Islet of Langerhans (tissue), 1 donor: ENCODE measurements at regions not wholly inside any gene's neighbourhood (a gene's known extent, or its start where the extent isn't known, plus 50 kb on each side); places are given as distances from the start of the nearest gene placed in this dataset.

ENCODE experiments used
- FAIRE-seq: peaks from one replicate; lab custom pipeline; 2011; peaks lifted over from hg19 to GRCh38; lab: Jason Lieb, UNC

DNA sequence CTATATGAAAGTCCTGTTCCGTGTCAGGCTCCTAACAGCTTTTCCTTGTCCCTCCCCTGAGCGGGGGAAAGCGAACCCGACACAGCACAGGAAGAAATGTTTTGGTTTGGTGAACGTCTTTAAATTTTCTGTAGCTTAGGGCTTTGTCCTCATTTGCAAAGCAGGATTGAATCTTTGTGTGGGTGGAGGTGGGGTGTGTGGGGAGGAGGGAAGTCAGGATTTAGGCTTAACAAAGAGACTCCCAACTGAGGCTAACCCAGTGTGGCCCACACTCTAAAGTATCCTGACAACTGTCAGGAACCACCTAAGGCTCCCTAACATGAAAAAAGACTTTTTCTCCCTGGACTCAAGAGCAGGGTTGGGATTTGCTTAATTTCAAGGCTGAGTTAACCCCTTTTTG, 376.2 kb upstream of the C1orf174 start:
- no peak for FAIRE-seq

- no peak for FAIRE-seq
Observed at GRCh38 chr1:4277598-4277997, 376.8 kb upstream of the AJAP1 start.

DNA sequence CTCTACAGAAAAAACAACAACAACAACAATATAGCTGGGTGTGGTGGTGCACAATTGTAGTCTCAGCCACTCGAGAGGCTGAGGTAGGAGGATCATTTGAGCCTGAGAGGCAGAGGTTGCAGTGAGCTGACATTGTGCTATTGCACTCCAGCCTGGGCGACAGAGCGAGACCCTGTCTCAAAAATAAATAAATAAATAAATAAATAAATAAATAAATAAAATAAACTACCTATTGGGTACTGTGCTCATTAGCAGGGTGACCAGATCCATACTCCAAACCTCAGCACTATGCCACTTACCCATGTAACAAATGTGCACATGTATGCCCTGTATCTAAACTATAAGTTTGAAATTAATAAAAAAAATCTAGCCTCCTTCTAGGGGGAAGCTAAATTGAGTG, 369.4 kb upstream of the AJAP1 start:
- FAIRE-seq = no peak

- no peak for FAIRE-seq
Observed at GRCh38 chr1:4292861-4293260, 361.5 kb upstream of the AJAP1 start.

DNA sequence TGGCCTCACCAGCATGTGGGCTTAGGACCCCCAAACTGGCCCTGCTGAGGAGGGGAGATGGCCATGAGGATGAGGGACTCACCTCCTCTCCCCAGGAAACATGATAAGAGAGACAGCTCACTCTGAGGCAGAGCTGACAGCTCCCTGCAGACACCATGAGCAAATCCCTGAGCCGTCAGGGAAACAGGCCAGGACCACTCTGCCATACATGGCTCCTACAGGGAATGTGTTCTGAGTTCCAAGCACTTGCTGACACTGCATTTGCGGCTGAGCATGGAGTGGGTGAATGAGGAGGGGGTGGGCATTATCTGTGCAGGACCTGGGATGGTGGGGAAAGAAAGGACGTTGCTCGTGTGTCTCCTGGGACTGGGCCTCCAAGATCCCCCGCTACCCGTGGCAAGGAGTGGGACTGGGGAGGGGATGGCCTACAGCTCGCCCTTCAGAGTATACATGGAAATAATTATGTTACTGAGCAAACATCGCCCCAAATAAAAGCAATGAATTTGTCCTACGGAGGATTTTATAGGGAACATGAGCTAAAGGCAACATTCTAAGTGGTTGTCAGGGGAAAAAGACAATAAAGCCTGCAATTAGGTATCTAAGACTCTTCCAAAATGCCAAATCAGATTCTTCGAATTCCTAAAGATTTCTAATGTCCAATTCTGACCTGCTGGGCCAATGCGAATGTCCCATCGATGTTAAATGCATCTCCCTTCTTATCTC, 355.9 kb upstream of the AJAP1 start:
- no peak for FAIRE-seq

DNA sequence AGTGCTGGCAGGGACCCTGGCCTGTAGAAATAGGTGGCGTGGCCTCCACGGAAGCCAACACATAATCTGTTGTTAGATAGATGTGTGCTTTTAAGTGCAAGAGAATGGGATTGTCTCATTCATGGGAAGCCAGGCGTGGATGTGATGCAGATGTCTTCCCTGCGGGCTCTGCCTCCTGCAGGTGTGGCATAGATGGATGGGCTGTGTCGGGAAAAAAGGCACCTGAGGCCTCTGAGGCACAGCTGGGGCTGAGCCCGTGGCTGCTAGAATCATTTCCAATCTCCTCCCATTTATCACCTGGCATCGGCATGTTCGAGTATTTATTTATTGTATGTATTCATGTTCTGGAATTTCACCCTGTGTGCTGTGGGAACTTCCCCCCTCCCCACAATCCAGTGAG, 353.4 kb upstream of the AJAP1 start:
- FAIRE-seq = no peak

DNA sequence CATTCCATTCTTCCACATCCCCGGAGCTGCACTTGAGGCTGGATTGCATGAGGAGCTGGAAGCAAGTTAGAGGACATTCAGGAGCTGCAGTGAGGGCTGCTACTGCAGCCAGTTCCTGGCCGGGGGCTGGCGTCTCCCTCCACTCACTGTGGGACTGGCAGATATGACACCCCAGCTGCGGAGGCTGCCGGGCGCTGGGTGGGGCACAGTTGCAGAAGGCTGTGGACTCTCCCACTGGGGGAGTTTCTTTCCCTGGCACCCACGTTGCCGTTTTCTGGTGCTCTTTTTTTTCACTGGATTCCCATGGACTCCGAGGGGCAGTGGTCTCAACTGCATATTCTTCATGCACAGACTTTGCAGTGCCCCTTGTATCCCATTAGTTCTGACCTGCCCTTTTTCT, 351.1 kb upstream of the AJAP1 start:
- no peak for FAIRE-seq

DNA sequence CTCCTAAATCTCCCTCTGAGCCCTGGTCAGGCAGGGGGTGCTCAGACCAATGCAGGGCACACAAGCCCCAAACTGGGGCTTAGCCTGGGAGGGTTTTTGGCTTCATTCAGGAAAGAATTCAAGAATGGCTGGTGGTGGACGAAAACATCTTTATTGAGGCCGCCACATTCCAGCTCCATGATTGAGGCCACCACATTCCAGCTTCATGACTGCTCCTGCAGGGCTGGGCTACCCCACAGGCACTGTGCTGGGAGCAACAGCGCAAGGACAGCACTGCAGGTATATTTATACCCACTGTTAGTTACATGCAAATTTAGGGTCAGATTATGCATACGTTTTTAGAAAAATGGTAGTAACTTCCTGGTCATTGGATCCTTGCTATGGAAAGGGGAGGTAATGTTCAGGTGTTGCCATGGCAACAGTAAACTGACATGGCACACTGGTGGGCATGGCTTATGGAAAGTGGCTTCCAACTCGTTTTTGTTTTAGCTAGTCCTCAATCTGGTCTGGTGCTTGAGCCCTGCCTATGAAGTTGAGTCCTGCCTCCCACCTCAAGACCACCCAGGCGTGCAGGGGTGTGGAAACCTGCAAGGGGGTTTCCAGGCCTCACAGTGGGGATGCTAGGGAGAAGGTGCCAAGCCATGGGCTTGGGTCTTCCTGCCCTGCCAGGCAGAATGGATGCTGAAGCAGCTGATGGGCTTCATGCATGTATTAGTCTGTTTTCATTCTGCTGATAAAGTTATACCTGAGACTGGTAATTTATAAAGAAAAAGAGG, 348.7 kb upstream of the AJAP1 start:
- no peak for FAIRE-seq

DNA sequence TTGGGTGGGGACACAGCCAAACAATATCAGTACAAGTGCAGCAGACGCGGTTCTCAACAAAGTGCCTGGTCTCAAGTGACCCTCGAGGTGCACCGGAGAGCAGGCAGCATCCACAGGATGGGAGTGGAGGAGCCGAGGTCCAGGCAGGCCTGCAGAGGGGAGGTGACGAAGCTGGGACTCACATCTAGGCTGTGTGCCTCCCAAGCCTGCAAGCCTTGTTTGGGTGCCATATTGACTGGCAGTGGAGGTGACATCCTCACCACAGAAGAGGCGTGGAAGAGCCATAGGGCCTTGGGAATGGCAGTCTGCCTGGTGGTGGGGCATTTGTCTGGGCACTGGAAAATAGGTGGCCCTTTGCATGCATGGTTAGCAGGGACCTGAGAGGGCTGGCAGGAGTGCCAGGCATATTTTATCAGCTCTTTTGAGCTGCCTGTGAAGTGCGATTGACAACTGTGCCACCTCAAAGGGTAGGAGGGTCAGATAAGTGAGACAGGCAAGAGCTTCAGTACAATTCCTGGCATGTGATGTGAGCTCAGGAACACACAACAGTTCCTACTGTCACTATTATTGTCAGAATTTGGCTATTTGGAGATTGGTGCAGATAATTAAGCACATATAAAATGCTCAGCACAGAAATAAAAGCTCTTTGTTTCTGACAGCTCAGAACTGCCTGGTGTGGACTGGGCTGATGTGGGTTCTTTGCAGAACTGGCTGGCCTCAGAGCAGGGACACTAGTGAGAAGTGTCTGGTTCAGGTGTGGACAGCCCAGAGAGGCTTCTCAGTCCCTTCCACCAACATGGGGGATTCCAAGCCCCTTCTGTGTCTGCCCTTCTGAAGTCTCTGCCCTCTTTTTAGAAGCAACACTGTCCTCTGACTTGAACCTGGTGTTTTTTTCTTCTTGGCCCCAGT, 347.6 kb upstream of the AJAP1 start:
- FAIRE-seq = no peak

DNA sequence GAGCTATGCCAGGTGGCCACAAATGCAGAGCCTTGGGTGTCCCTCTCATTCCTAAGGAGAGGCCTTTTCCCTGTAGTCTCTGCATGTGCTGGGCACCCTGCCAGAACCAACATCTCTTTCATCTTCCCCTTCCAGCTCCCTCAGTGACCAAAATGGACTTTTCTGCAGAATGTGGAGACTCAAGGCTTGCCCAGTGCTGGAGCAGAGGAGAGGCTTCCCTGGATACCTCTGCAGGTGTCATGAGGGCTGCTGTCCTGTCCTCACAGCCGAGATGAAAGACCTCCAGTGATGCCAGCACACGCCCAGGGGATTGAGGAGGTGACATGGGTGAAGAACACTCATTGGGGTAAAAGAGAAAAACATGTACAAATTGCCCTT, 347.0 kb upstream of the AJAP1 start:
- no peak for FAIRE-seq

DNA sequence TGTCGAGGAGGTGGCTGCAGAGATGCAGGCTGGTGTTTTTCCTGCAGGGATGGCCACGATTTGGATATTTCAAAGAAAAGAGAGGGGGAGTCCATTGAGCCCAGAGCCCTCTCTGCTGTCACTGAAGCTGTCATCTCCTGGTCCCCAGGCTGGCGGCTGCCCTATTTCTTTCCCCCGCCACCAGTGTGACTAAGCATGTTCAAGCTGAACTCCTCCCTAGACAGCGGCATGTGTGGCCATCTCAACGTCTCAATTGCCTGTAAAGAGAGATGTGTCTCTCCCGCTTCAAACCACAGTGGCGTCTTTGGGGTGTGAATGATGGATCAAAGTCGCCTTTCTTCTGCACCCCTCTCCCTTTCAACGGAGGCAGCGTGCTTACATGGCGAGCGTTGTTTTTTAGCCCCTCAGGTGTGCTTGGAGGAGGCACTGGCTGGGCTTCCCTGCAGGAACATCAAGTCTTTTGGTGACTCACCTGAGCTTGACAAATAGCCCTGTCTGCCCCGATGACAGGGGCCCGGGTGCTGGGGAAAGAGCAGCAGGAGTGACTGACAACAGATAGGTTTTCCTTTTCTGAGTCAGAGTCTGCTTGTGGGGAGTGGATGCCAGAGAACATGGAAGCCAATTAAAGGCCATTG, 346.4 kb upstream of the AJAP1 start:
- FAIRE-seq = no peak

DNA sequence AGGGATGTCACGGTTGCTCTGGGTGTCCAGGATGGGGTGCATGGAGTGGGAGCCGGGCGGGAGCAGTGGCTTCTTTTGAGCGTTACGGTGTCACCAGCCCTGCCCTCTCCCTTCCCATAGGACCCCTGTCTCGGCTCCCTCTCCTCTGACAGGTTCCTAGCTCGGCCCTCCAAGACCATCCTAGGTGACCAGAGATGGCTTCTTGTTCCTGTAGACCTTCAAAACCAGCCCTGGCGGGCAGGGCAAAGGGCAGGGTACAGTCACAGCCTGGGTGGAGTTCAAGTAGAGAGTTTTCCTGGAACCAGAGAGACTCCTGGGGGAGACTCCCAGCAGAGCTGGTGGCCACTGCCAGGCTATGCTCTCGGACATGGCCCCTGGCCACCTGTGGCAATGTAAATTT, 345.6 kb upstream of the AJAP1 start:
- FAIRE-seq = no peak

DNA sequence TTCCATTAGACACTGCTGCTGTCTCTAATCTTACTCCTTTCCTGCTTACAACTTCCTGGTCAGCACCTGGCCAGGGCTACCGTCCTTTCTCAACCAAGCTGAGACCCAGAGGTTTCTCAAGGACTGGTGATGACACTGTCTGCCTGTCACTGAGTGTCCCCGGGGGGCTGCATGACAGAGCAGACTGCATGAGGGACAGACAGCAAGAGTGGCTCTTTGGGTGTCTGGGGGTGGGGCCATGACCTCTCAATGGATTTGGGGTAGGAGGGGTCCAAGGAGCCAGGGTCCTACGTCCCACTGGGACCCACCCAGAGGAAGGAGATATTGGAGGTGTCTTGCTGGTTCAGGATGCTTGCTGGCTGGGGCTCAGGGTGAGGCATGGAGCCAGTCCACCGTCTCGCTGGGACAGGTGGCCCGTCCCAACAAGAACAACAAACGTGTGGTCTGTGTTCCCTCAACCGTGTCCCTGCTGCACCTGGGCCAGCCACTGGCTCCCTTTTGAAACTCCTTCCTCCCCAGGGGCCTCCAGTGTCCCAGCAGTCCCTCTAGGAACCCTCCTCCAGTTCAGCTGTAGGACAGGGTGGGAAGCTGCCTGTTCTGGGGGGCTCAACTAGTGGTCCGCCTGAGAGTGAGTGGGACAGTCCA, 344.6 kb upstream of the AJAP1 start:
- FAIRE-seq = no peak

- FAIRE-seq = no peak
Observed at GRCh38 chr1:4310396-4310923, 343.9 kb upstream of the AJAP1 start.

DNA sequence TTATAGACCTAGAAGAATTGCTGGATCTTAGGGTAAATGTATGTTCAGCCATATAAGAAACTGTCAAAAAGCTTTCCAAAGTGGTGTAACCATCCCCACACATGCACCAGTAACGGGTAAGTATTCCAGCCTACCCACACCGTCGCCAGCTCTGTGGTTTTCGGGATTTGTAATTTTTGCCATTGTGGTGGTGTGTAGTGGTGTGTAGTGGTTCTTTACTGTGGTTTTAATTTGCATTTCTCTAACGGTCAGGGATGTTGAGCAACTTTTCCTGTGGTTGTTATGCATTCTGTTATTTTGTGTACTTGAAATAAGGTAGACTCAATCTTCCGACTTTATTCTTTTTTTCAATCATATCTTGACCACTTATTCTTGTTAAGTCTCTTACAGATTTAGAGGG, 342.4 kb upstream of the AJAP1 start:
- no peak for FAIRE-seq

GRCh38 chr1:4315202-4315601, 339.2 kb upstream of the AJAP1 start:
- no peak for FAIRE-seq

DNA sequence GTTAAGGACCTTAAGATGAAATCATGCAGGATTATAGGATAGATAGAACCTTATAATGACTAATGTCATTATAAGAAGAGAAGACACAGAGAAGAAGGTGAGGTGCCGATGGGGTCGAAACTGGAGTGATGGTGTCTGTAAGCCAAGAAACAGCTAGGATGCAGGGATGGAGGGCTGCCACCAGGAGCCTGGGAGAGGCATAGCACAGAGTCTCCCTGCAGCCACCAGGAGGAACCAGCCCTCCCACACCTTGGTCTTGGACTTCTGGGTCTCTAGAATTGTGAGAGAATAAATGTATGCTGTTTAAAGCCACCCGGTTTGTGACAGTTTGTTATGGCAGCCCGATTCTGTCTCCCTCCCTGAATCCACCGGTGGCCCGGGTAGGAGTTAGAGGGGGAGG, 337.2 kb upstream of the AJAP1 start:
- no peak for FAIRE-seq

DNA sequence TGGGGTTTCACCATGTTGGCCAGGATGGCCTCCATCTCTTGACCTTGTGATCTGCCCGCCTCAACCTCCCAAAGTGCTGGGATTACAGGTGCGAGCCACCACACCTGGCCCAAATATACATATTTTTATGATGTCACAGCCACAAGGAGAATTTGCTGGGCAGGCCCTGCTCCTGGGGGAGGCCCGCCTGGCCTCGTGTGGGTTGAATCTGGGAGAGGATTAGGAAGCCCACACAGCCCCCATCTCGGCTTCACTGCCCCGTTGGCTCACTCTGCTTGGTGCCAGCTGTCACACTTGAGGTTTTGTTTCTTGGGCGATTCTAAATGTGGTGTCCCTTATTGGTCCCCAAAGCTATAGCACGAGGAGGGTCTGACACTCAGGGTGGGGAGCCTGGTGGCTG, 335.7 kb upstream of the AJAP1 start:
- no peak for FAIRE-seq

DNA sequence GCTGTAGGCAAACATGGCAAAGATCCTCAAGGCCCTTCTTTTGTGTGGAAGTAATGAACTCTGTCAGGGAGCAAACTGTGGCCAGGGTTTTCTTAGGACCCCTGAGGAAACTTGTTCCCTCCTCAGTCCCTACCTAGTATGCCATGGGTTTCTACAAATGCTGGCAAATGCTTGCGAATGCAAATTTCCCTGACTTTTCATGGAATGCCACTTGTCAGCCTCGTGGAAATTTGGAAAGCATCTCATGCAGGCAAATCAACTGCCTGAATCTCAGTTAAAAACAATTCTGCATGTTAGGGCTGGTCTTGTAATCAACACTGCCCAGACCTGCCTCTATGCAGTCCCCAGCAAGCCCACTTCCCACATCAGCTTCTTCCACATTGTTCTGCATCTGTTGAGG, 334.9 kb upstream of the AJAP1 start:
- FAIRE-seq = no peak

GRCh38 chr1:4322881-4323280, 331.5 kb upstream of the AJAP1 start:
- no peak for FAIRE-seq

GRCh38 chr1:4323309-4323708, 331.1 kb upstream of the AJAP1 start:
- FAIRE-seq = no peak

DNA sequence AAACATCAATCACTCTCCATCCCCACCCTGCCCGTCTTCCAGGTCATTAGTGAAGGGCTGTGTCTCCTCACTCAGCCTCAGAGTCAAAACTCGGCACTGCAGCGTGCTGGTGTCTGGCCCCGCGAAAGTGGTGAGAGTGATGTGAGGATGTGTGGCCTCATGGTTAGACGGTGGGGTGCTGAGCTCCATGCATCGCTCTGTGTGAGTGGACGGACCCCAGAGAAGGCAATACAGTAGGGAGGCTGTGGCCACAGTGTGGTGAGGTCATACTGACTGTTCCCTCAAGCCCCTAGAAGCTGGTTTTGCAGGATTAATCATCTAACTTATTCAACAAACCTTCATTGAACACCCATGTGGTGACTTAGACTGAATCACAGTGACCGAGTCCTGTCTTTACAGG, 329.9 kb upstream of the AJAP1 start:
- no peak for FAIRE-seq
